ENCODE measurements at regions not wholly inside any gene's neighbourhood (a gene's known extent, or its start where the extent isn't known, plus 50 kb on each side); places are given as distances from the start of the nearest gene placed in this dataset.
A peak's percentile ranks its signal among the peaks of the same experiment; 100 is the strongest.

- no peak for DNase-seq (ENCODE audit: low spot score)
Observed at GRCh38 chr18:45312555-45313126, 302.6 kb upstream of the SLC14A2 start.

- no peak for DNase-seq (ENCODE audit: low spot score)
Observed at GRCh38 chr18:45316127-45316526, 299.1 kb upstream of the SLC14A2 start.

- no peak for DNase-seq (ENCODE audit: low spot score)
Observed at GRCh38 chr18:45317948-45318640, 297.2 kb upstream of the SLC14A2 start.

GRCh38 chr18:45320724-45321123 lies 294.6 kb upstream of the SLC14A2 start:
- DNase-seq (ENCODE audit: low spot score), result no peak

DNA sequence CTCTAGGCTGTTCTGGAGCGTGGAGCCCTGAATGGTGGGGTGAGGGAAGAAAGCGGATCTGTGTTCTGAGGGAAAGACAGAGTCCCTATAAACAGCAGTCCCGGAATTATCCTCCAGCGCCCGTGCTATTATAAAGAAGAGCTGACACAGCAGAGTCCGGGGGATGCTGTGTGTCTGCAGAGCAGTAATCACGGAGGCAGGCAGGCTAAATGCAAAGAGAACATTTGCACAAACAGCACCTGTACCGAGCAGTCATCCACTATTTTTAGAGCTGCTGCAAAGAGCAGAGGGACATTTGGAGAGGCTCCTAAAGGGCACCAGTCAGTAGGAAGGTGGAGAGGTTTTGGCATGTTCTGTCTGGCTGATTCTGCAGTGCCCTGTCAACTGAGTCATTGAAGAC lies 293.8 kb upstream of the SLC14A2 start:
- no peak for DNase-seq (ENCODE audit: low spot score)

DNA sequence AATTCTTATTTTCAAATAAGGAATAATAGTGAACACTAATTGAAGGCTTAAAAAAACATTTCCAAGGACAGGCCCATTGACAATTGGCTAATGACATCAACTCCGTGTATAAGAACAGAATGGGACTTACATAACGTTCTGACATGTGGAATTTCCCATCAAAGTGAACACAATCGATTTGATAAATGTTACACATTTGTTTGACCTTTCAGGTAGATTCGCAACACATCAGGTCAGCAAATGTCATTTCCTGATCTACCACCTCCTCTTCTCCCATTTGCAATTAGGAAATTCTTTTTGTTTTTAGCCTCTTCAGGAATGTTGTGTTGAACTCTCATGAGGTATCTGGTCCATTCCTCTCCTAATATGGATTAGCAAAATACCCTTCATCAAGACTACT lies 292.9 kb upstream of the SLC14A2 start:
- DNase-seq (ENCODE audit: low spot score), result no peak

- no peak for DNase-seq (ENCODE audit: low spot score)
Observed at GRCh38 chr18:45324101-45324494, 291.2 kb upstream of the SLC14A2 start.

DNA sequence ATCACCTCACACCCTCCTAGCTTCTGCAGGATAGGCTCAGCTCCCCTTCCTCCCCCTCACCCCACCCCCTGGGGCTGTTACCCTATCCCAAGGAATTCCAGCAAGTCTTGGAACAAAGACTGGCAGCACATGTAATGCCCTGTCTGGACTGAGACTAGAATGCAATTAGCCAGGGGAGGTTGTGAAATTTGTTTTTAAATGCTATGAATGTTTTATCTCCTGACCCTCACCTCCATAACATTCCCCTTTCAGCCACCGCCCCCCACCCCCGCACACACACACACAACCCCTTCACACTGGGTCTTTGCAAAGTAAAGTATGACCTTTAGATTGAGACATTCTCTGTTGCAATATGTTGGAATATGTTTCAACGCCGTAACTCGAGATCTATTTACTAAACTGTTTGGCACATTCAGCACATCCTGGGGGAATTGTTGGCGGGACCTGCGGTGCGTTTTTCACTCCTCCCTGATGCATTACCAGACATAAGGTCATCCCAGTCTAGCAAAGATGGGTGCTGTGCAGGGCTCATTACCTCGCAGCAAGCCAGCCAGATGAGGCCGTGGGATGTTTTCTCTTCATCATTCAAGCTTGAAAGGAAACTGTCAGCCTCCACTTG lies 290.7 kb upstream of the SLC14A2 start:
- no peak for DNase-seq (ENCODE audit: low spot score)

DNA sequence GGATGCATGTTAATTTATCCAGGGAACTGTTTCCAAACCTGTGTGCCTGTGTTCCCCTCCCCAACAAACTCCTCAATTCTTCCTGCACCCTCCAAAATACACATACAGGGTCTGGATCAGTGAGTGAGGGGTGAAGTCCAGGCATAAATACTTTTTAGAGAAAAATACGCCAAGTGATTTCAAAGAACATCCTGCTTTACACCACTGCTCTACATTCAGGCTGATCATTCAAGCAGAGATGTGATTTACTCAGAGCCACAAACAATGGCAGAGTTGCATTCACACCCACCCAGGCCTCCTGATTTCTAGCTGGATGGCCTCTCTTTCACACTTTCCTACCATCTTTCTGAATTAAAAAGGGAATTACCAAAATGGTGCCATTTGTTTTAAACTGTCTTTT lies 289.5 kb upstream of the SLC14A2 start:
- DNase-seq (ENCODE audit: low spot score), result no peak

DNA sequence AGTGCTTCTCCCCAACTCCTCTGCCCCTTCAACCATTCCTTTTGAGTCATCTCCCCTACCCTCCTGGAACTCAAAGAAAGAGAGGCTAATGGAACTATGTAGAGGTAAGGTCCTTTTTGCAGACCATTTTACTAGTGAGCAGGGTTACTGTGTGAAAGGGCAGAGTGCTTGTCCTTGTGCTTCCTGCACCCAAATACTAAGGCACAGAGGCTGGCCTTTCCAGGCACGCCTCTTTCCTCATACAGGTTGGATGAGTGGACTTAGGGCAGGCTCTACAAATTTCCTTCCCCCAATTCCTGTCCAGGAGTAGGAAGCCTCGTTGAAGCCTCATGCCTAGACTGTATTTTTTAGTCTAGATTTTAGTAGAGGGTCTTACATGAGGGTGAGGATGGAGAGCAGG lies 288.8 kb upstream of the SLC14A2 start:
- DNase-seq (ENCODE audit: low spot score), result no peak

DNA sequence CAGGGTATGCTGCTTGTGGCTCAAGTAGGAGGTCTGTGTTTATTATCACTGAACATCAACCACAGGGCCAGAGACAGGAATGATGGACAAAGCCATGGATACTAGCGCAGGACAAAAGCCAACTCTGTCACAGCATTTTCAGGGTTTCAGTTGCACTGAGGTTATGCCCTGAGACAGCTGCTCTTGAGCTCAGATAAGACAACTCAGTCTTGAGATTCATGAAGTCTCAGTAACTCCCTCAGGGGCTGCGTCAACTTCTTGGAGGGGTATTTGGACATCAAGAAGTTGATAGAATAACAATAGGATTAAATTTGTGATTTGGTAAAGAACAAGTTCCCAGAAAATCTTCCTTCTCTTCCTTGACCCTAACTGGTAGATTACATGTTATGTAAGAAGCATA lies 287.0 kb upstream of the SLC14A2 start:
- DNase-seq (ENCODE audit: low spot score), result no peak

DNA sequence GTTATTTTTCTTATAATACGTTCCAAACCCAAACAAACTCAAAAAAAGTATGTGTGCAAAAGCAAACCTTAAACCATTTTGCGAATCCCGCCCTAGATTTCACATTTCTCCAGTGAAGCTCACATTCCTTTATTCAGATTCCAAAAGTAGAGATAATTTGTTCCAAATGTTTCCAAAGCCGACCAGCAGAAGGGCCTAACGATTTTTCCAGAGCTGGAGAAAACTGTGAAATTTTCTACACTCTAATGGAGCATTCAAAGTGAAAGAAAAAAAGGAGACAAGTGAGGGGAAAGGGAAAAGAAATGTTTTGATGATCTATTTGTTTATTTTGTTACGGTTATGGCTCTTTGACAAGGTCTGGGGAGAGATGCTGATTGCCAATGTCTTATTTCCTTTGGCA lies 286.5 kb upstream of the SLC14A2 start:
- no peak for DNase-seq (ENCODE audit: low spot score)

DNA sequence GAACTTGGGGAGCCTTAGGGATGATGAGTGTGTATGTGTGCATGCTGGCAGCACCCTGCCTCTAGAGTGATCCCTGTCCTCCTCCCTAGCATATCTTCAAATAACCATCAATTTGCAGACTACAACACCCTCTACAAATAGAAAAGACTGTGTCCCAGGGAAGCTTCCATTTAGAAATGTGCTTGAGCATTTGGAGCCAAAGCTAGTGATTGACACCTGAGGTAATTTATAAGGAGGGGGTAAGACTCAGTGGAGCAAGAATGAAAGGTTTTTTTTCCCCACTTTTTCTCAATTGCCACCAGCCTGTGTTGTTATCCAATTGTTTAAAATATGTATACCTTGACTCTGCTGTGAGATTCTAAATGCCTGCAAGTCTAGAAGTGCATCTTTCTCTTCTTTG lies 286.0 kb upstream of the SLC14A2 start:
- DNase-seq (ENCODE audit: low spot score), result no peak

GRCh38 chr18:45330170-45330594 lies 285.1 kb upstream of the SLC14A2 start:
- DNase-seq (ENCODE audit: low spot score), result no peak

GRCh38 chr18:45332871-45333270 lies 282.4 kb upstream of the SLC14A2 start:
- DNase-seq (ENCODE audit: low spot score), result no peak

- no peak for DNase-seq (ENCODE audit: low spot score)
Observed at GRCh38 chr18:45334191-45334590, 281.1 kb upstream of the SLC14A2 start.

DNA sequence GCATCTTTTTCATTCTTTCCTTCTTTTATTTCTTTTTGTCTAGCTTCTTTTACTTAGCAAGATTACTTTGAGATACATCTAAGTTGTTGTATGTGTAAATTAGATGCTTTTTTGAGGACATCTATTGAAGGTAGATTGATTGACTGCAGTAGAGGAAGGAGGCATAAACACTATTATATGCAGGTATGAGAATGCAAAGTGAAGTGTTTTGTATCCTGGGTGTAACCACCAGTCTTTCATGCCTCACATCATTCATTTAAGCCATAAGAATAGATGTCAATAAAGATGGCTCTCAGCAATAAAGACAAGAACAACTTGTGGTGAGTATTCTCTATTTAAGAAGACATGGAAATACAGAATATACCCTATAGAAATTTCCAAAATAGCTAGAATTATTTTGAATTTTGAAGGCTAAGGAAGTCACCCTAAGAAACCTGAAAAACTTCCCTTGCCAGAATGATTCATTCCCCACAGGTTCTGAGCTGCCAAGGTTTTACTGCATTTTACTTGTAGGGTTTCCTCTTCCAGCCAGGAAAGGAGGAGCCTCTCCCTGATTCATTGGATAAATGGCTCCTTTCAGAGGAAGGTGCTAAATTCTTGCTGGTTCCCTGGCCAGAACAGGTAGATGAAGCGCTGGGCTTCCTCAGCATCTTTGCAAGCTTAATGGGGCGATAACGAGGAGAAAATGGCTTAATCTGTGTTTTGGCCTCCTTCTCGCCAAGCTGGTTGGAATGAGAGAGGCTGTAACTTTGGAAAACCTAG lies 279.8 kb upstream of the SLC14A2 start:
- no peak for DNase-seq (ENCODE audit: low spot score)

- DNase-seq (ENCODE audit: low spot score), result no peak
Observed at GRCh38 chr18:45336448-45336847, 278.8 kb upstream of the SLC14A2 start.

DNA sequence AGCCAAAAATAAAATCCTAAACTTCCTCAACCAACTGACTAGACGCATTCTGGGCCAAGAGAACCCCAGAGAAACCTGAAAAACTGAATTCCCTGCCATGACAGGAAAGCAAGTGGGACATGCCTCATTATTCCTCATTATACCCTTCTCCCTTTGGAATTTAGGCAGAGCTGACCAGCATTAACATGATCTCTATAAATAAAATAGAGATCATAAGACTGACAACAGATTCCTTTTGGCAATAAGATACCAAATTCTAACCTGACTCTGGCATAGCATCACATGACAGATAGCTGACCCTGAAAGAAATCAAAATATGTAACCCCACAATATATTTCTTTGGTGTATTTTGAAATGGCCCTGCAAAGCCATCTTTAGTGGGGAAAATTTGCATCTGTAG lies 277.8 kb upstream of the SLC14A2 start:
- DNase-seq (ENCODE audit: low spot score), result no peak

GRCh38 chr18:45339810-45340550 lies 275.3 kb upstream of the SLC14A2 start:
- DNase-seq (ENCODE audit: low spot score), result peak; percentile 33

- no peak for DNase-seq (ENCODE audit: low spot score)
Observed at GRCh38 chr18:45340884-45341283, 274.4 kb upstream of the SLC14A2 start.

DNA sequence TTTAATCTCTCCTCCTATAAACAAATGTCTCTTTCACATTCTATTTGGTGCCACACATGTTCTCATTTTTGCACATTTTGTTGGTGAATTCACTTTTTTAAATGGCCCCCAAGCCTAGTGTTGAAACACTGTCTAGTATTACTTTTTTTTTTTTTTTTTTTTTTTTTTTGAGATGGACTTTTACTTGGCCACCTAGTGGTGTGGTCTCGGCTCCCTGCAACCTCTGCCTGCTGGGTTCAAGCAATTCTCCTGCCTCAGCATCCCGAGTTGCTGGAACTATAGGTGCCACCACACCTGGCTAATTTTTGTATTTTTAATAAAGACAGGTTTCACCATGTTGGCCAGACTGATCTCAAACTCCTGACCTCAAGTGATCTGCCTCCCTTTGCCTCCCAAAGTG lies 273.8 kb upstream of the SLC14A2 start:
- DNase-seq (ENCODE audit: low spot score), result no peak
